ENCODE measurements at regions not wholly inside any gene's neighbourhood (a gene's known extent, or its start where the extent isn't known, plus 50 kb on each side); places are given as distances from the start of the nearest gene placed in this dataset.

DNA sequence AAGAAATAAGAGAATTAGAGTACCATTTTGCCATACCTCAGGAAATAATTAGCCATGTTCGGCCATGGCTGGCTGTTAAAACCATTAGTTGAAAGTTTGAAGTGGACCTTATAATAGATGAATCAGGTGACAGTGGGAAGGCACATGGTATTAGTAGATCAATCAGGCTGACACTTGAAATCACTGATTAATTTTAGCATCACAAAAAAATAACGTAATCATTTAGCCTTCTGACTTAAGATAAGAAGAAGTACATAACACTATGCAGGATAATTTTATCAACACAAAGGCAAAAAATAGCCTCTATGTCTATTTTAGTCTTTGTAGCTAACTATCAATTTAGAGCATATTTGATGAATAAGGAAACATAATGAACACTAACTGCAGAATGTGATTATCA lies 615.5 kb downstream of the PCDH17 start:
- TF ChIP-seq, protein P1, sequence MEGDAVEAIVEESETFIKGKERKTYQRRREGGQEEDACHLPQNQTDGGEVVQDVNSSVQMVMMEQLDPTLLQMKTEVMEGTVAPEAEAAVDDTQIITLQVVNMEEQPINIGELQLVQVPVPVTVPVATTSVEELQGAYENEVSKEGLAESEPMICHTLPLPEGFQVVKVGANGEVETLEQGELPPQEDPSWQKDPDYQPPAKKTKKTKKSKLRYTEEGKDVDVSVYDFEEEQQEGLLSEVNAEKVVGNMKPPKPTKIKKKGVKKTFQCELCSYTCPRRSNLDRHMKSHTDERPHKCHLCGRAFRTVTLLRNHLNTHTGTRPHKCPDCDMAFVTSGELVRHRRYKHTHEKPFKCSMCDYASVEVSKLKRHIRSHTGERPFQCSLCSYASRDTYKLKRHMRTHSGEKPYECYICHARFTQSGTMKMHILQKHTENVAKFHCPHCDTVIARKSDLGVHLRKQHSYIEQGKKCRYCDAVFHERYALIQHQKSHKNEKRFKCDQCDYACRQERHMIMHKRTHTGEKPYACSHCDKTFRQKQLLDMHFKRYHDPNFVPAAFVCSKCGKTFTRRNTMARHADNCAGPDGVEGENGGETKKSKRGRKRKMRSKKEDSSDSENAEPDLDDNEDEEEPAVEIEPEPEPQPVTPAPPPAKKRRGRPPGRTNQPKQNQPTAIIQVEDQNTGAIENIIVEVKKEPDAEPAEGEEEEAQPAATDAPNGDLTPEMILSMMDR (IDR thresholded peaks at IDR 0.05): no peak
- TF ChIP-seq POLR2A (IDR thresholded peaks at IDR 0.05): no peak
